Retinal pigment epithelial cell (primary cell): ENCODE measurements at regions not wholly inside any gene's neighbourhood (a gene's known extent, or its start where the extent isn't known, plus 50 kb on each side); places are given as distances from the start of the nearest gene placed in this dataset.

Experiments used
- DNase-seq: peaks from one replicate; pipeline ENCODE4 v3.0.0-alpha.2; 2010; ENCODE audit warnings: low read depth
- H3K4me3 ChIP-seq: 2 replicates; pipeline ENCODE4 v1.5.1; 2011; ENCODE audit warnings: mild to moderate bottlenecking, low read length, control low read depth, moderate library complexity
- TF ChIP-seq, protein P1 (sequence below): conservative IDR thresholded peaks from 2 replicates; pipeline ENCODE4 v1.5.1; 2011; ENCODE audit warnings: low read depth, low read length, control low read depth, inconsistent platforms

DNA sequence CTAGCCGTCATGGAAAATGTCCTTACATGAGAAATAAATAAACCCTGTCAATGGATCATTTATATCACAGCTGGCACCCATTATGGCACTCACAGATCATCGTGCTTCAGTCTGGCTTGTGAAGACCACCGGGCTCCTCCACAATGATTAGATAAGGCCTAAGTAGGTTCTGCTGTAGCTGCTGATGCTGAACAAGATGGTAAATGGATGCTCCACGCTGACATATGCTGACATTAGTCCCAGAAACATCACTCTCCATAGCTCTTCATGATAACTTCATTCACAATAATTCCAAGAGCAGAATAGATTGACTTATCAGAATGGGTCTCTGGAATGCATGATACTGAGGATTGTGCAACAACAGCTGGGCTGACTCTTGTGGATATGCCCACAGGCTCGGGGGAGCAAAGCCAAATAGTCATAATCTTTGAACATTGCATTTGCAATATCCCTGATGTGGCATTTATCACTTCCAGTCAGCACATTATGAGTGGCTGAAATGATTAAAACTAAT lies 63.8 kb upstream of the RXFP2 start:
- H3K4me3 ChIP-seq = no peak overlapping the region
- TF ChIP-seq, protein P1, sequence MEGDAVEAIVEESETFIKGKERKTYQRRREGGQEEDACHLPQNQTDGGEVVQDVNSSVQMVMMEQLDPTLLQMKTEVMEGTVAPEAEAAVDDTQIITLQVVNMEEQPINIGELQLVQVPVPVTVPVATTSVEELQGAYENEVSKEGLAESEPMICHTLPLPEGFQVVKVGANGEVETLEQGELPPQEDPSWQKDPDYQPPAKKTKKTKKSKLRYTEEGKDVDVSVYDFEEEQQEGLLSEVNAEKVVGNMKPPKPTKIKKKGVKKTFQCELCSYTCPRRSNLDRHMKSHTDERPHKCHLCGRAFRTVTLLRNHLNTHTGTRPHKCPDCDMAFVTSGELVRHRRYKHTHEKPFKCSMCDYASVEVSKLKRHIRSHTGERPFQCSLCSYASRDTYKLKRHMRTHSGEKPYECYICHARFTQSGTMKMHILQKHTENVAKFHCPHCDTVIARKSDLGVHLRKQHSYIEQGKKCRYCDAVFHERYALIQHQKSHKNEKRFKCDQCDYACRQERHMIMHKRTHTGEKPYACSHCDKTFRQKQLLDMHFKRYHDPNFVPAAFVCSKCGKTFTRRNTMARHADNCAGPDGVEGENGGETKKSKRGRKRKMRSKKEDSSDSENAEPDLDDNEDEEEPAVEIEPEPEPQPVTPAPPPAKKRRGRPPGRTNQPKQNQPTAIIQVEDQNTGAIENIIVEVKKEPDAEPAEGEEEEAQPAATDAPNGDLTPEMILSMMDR = no peak
- DNase-seq = no peak

DNA sequence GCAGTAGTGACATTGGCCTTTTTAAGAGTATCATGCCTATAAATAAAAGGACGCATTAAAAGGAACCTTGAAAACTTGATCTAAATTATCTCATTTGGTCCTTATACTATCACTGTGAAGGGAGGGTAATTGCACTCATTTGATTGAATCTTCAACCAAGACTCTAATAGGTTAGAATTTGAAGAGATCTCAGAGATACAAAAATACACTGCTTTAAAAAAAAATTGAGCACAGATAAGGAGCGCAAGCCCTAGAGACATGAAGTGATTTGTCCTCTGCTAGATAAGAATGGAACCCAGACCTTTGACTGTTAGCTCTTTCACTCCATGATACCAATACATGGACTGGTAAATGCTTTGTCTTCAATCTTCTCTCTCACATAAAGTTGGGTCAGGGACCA lies 58.2 kb upstream of the RXFP2 start:
- H3K4me3 ChIP-seq = no peak overlapping the region
- no peak for DNase-seq
- TF ChIP-seq, protein P1 = no peak

GRCh38 chr13:31684466-31684865 lies 54.9 kb upstream of the RXFP2 start:
- no peak for DNase-seq
- H3K4me3 ChIP-seq = no peak overlapping the region
- TF ChIP-seq, protein P1 = no peak

DNA sequence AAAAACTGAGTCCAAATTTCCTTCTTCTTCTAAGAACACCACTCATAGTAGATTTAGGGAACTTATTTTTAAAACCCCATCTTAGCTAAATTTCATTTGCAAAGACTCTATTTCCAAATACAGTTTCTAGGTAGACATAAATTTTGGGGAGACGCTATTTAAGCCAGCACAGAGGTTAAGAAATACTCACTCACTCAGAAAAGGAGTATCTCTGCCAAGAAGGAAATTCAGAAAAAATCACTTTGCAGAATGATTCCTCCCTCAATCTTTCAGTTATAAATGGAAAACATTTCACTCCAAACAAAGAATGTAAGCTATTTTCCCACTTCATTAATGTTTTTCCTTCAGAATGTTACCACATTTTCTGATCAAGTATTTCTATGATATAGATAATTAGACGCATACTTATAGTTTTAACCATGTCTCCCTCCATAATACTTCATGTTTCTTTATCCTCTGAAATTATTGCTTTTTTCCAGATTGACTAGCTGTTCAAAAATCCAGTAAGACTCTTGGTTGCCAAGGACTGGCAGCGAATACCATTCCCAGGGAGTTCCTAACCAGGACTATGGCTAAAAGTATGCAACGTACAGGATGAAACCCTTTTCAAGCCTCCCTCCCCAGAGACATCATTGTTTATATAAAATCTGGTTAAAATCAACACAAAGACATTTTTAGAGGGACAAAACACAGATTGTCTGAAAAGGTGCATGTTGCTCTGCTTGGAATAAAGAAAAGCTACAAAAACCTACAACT lies 52.5 kb upstream of the RXFP2 start:
- no peak overlapping the region for H3K4me3 ChIP-seq
- no peak for DNase-seq
- TF ChIP-seq, protein P1 = no peak
